SK-N-SH (cell line): ENCODE measurements at regions not wholly inside any gene's neighbourhood (a gene's known extent, or its start where the extent isn't known, plus 50 kb on each side); places are given as distances from the start of the nearest gene placed in this dataset.

ENCODE experiments used
- CTCF ChIA-PET: fragments of 300-600, 350-600 bp; formaldehyde crosslinking; extraction: SDS; loops from one replicate; lab custom pipeline; 2021; lab: Yijun Ruan, JAX
- POLR2A ChIA-PET: fragments of 350-600 bp; sonication (Branson Sonifier 250); formaldehyde crosslinking; extraction: SDS; loops from one replicate; lab custom pipeline; 2020; ENCODE audit warnings: antibody characterized with exemption, inconsistent platforms; lab: Yijun Ruan, JAX
- DNase-seq: peaks from one replicate; pipeline ENCODE4 v3.0.0; 2012
- H2AFZ ChIP-seq: fragments of 200-600 bp; sonication (generic); 2 replicates; pipeline ENCODE4 v1.8.1; 2016; ENCODE audit warnings: antibody characterized with exemption, mild to moderate bottlenecking, low read depth
- H3F3A ChIP-seq: fragments of 200-600 bp; sonication (generic); replicated peaks from 2 replicates; pipeline ENCODE3; 2016; ENCODE audit warnings: antibody characterized with exemption, mild to moderate bottlenecking; ENCODE audit not compliant: insufficient read depth
- H3K27ac ChIP-seq, 2 experiments: fragments of 200-500 bp in 1 of 2; fragments of 200-600 bp in 1 of 2; sonication (Bioruptor generic) in 1 of 2; sonication (generic), shearing (Covaris generic) in 1 of 2; 2 replicates each; pipeline versions ENCODE4 v1.5.1 to v1.6.1; 2014 to 2016; ENCODE audit warnings: low read depth in 2 of 2, inconsistent platforms in 1 of 2, low read length in 1 of 2, mild to moderate bottlenecking in 1 of 2, mixed read lengths in 1 of 2
- H3K27me3 ChIP-seq: fragments of 200-600 bp; sonication (generic), shearing (Covaris generic); 2 replicates; pipeline ENCODE4 v1.6.1; 2016; ENCODE audit warnings: mixed run types; ENCODE audit not compliant: insufficient read depth
- H3K36me3 ChIP-seq, 2 experiments: fragments of 200-500 bp in 1 of 2; fragments of 200-600 bp in 1 of 2; sonication (Bioruptor generic) in 1 of 2; sonication (generic) in 1 of 2; replicated peaks in 1 of 2; 2 replicates each; pipeline versions ENCODE3 to v1.5.1; 2014 to 2016; ENCODE audit warnings: low read length in 1 of 2, mild to moderate bottlenecking in 1 of 2; ENCODE audit not compliant: insufficient read depth in 2 of 2, control insufficient read depth in 1 of 2
- H3K4me1 ChIP-seq, 2 experiments: fragments of 200-500 bp in 1 of 2; fragments of 200-600 bp in 1 of 2; sonication (Bioruptor generic) in 1 of 2; sonication (generic), shearing (Covaris generic) in 1 of 2; 2 replicates each; pipeline versions ENCODE4 v1.5.1 to v1.6.1; 2014 to 2016; ENCODE audit warnings: low read depth in 1 of 2, low read length in 1 of 2, mixed run types in 1 of 2; ENCODE audit not compliant: insufficient read depth in 2 of 2, control insufficient read depth in 1 of 2
- H3K4me2 ChIP-seq: fragments of 200-600 bp; sonication (generic), shearing (Covaris generic); 2 replicates; pipeline ENCODE4 v1.6.1; 2017; ENCODE audit warnings: mixed run types
- H3K4me3 ChIP-seq, 2 experiments: fragments of 200-500 bp in 1 of 2; fragments of 200-600 bp in 1 of 2; sonication (Bioruptor generic) in 1 of 2; sonication (generic), shearing (Covaris generic) in 1 of 2; 2 replicates each; pipeline versions ENCODE4 v1.5.1 to v1.8.1; 2014 to 2016; ENCODE audit warnings: low read depth in 2 of 2, inconsistent platforms in 1 of 2, low read length in 1 of 2, mild to moderate bottlenecking in 1 of 2, mixed read lengths in 1 of 2, moderate library complexity in 1 of 2
- H3K79me2 ChIP-seq: fragments of 200-600 bp; sonication (generic); 2 replicates; pipeline ENCODE4 v1.8.1; 2017; ENCODE audit warnings: mild to moderate bottlenecking; ENCODE audit not compliant: insufficient read depth
- H3K9ac ChIP-seq: fragments of 200-600 bp; sonication (generic); 2 replicates; pipeline ENCODE4 v1.6.1; 2017; ENCODE audit warnings: mixed run types
- H3K9me2 ChIP-seq: fragments of 200-600 bp; sonication (generic); 2 replicates; pipeline ENCODE4 v1.6.1; 2017; ENCODE audit warnings: mixed run types
- H3K9me3 ChIP-seq: fragments of 200-600 bp; sonication (generic); 2 replicates; pipeline ENCODE4 v1.6.1; 2017; ENCODE audit warnings: mixed run types, mild to moderate bottlenecking, moderate library complexity
- H4K20me1 ChIP-seq: fragments of 200-600 bp; sonication (generic); 2 replicates; pipeline ENCODE4 v1.6.1; 2017; ENCODE audit warnings: mild to moderate bottlenecking, mixed run types; ENCODE audit not compliant: insufficient read depth
- CTCF ChIP-seq: fragments of 200-600 bp; sonication (generic); IDR thresholded peaks from 2 replicates; pipeline ENCODE4 v1.6.1; 2017; ENCODE audit warnings: antibody characterized with exemption, mild to moderate bottlenecking, moderate library complexity
- EP300 ChIP-seq, 2 experiments: IDR thresholded peaks; 2 replicates each; pipeline versions ENCODE4 v1.4.0 to v1.6.1; 2012; ENCODE audit warnings: borderline replicate concordance in 1 of 2, low read depth in 1 of 2, low read length in 1 of 2
- EZH2phosphoT487 ChIP-seq: fragments of 200-600 bp; sonication (generic); IDR thresholded peaks from 2 replicates; pipeline ENCODE4 v1.6.1; 2017; ENCODE audit warnings: low read depth, mixed run types, mild to moderate bottlenecking, antibody characterized with exemption, moderate library complexity, borderline replicate concordance
- FOSL2 ChIP-seq: IDR thresholded peaks from 2 replicates; pipeline ENCODE4 v1.4.0; 2012; ENCODE audit warnings: low read depth, mild to moderate bottlenecking, moderate library complexity, borderline replicate concordance
- FOXJ3 ChIP-seq: sonication (generic); formaldehyde crosslinking; IDR thresholded peaks from 2 replicates; pipeline ENCODE4 v1.5.1; 2020; ENCODE audit warnings: mild to moderate bottlenecking, missing genetic modification reagents
- GABPA ChIP-seq: IDR thresholded peaks from 2 replicates; pipeline ENCODE4 v1.4.0; 2012; ENCODE audit warnings: low read depth, mild to moderate bottlenecking
- IRF3 ChIP-seq: fragments of 150-350 bp; IDR thresholded peaks from 2 replicates; pipeline ENCODE4 v1.6.1; 2016; ENCODE audit warnings: mild to moderate bottlenecking, low read depth, low read length
- MAX ChIP-seq: IDR thresholded peaks from 2 replicates; pipeline ENCODE4 v1.4.0; 2012; ENCODE audit warnings: low read depth
- MEF2A ChIP-seq: IDR thresholded peaks from 2 replicates; pipeline ENCODE4 v1.4.0; 2012; ENCODE audit warnings: low read depth, borderline replicate concordance
- RAD21 ChIP-seq: IDR thresholded peaks from 2 replicates; pipeline ENCODE4 v1.6.1; 2012; ENCODE audit warnings: mild to moderate bottlenecking, low read length
- RCOR1 ChIP-seq: fragments of 150-350 bp; IDR thresholded peaks from 2 replicates; pipeline ENCODE4 v1.6.1; 2017; ENCODE audit warnings: antibody characterized with exemption, low read length
- SIN3A ChIP-seq: IDR thresholded peaks from 2 replicates; pipeline ENCODE4 v1.6.1; 2012; ENCODE audit warnings: low read depth, mild to moderate bottlenecking, low read length, moderate library complexity, borderline replicate concordance
- TEAD4 ChIP-seq: IDR thresholded peaks from 2 replicates; pipeline ENCODE4 v1.4.0; 2012; ENCODE audit warnings: mild to moderate bottlenecking, borderline replicate concordance; ENCODE audit not compliant: insufficient read depth
- USF1 ChIP-seq: IDR thresholded peaks from 2 replicates; pipeline ENCODE4 v1.4.0; 2012; ENCODE audit warnings: low read depth, borderline replicate concordance
- YY1 ChIP-seq: IDR thresholded peaks from 2 replicates; pipeline ENCODE4 v1.4.0; 2012; ENCODE audit warnings: low read depth, mild to moderate bottlenecking
- ZBTB33 ChIP-seq: IDR thresholded peaks from 2 replicates; pipeline ENCODE4 v1.4.0; 2012; ENCODE audit warnings: low read depth, borderline replicate concordance
- WGBS: methylation state at CpG from one replicate; pipeline ENCODE4 v1.1.6; 2017; ENCODE audit warnings: low lambda C conversion rate; 5-methylcytosine and 5-hydroxymethylcytosine counted together
- TF ChIP-seq, protein P1 (sequence below): IDR thresholded peaks from 2 replicates; pipeline ENCODE4 v1.6.1; 2012; ENCODE audit warnings: mild to moderate bottlenecking, low read depth, low read length, moderate library complexity

DNA sequence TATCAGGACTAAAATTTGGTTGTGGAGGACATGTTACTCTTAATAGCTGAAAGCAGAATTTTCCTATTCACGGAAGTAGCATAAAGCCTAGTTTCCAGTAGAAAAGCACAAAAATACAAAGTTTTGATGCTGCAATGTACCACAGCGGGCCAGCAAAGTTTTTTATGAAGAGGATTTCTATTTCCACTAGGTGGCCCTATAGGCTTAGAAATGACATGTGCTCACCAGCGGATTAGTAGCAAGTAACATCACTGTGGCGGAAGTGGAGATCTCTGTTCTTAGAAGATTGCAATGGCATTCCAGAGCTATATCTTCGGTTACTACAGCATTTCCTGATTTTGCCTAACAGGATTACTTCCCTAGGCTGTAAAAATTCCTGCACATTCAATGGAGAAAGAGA is 1219.0 kb upstream of the EYS start:
- WGBS: 56% methylated on average over 5 of the region's 5 CpGs
- CTCF ChIA-PET: no interaction called here
- H3K9ac ChIP-seq: no peak overlapping the region
- no peaks in the 10 kb centered on the region for H4K20me1 ChIP-seq
- H3K9me3 ChIP-seq: no peaks in the 10 kb centered on the region
- no peaks in the 10 kb centered on the region for H3F3A ChIP-seq
- POLR2A ChIA-PET: no interaction called here
- no peaks in the 10 kb centered on the region for H3K79me2 ChIP-seq
- TF ChIP-seq RAD21 (peak; percentile 27; the same call in 1 of the 2 replicates), CTCF (peak; percentile 40), RCOR1 (no peak)
- no peaks in the 10 kb centered on the region for H3K9me2 ChIP-seq
- no peaks in the 10 kb centered on the region for H3K36me3 ChIP-seq
- H3K4me1 ChIP-seq: no peaks in the 10 kb centered on the region
- no peak overlapping the region for H3K27ac ChIP-seq
- DNase-seq: no peak
- no peak overlapping the region for H3K4me2 ChIP-seq
- no peaks in the 10 kb centered on the region for H3K27me3 ChIP-seq
- no peak overlapping the region for H2AFZ ChIP-seq
- no peak overlapping the region for H3K4me3 ChIP-seq

DNA sequence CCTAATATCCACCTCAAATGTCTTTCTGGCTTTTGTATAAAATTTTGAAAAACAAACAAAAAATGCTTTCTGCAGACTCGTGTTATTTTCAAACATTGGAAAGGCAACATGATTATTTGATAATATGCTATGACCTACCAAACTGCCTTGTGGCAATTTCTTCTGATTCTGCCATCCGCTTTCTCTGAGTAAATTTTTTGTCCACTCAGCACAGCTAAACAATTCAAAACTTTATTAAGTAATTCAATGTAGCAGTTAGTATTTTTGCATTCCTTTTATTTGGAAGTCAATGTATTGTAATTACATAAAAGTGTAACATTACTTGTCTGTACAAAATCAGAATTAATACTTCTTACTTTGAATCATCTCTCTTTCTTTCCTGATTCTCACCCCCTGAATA is 1206.6 kb upstream of the EYS start:
- ChIA-PET POLR2A (interaction anchor here (0.6 kb wide), 1 partner anchor 1722 kb away, joined by 4 read pairs; no protein-coding TSS in a partner anchor), CTCF (no interaction called here)
- Histone ChIP-seq H3K9me2 (no peaks in the 10 kb centered on the region), H3K9ac (no peak overlapping the region), H3K4me3 (no peak overlapping the region), H3K27ac (no peak overlapping the region), H3K36me3 (no peaks in the 10 kb centered on the region), H3K27me3 (no peaks in the 10 kb centered on the region), H3K79me2 (no peaks in the 10 kb centered on the region), H3K9me3 (no peaks in the 10 kb centered on the region), H3F3A (no peaks in the 10 kb centered on the region), H3K4me1 (no peaks in the 10 kb centered on the region), H2AFZ (no peak overlapping the region), H4K20me1 (no peaks in the 10 kb centered on the region), H3K4me2 (no peak overlapping the region)
- 38% methylated on average over 2 of the region's 2 CpGs for WGBS
- DNase-seq: no peak
- no peak for TF ChIP-seq FOXJ3 (CRISPR knock-in tag)
- TF ChIP-seq MAX: no peak
- no peak for TF ChIP-seq SIN3A
- TF ChIP-seq ZBTB33: no peak
- no peak for TF ChIP-seq GABPA
- no peak for TF ChIP-seq EP300 (IDR thresholded peaks at IDR 0.05; ENCODE audit: borderline replicate concordance in 1 of 2, low read depth in 1 of 2, low read length in 1 of 2)
- TF ChIP-seq, protein P1, sequence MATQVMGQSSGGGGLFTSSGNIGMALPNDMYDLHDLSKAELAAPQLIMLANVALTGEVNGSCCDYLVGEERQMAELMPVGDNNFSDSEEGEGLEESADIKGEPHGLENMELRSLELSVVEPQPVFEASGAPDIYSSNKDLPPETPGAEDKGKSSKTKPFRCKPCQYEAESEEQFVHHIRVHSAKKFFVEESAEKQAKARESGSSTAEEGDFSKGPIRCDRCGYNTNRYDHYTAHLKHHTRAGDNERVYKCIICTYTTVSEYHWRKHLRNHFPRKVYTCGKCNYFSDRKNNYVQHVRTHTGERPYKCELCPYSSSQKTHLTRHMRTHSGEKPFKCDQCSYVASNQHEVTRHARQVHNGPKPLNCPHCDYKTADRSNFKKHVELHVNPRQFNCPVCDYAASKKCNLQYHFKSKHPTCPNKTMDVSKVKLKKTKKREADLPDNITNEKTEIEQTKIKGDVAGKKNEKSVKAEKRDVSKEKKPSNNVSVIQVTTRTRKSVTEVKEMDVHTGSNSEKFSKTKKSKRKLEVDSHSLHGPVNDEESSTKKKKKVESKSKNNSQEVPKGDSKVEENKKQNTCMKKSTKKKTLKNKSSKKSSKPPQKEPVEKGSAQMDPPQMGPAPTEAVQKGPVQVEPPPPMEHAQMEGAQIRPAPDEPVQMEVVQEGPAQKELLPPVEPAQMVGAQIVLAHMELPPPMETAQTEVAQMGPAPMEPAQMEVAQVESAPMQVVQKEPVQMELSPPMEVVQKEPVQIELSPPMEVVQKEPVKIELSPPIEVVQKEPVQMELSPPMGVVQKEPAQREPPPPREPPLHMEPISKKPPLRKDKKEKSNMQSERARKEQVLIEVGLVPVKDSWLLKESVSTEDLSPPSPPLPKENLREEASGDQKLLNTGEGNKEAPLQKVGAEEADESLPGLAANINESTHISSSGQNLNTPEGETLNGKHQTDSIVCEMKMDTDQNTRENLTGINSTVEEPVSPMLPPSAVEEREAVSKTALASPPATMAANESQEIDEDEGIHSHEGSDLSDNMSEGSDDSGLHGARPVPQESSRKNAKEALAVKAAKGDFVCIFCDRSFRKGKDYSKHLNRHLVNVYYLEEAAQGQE: no peak
- TF ChIP-seq MEF2A: no peak
- no peak for TF ChIP-seq TEAD4
- no peak for TF ChIP-seq EZH2phosphoT487
- no peak for TF ChIP-seq YY1
- TF ChIP-seq USF1: no peak
- TF ChIP-seq FOSL2: no peak
- TF ChIP-seq RCOR1: no peak
- no peak for TF ChIP-seq IRF3
